HepG2 (cell line): ENCODE measurements at regions not wholly inside any gene's neighbourhood (a gene's known extent, or its start where the extent isn't known, plus 50 kb on each side); places are given as distances from the start of the nearest gene placed in this dataset.

Experiments
- ATAC-seq: fragments of 200-7000 bp; cut with Tn5 transposase; 3 replicates; pipeline ENCODE4 v1.9.1; 2020; ENCODE audit warnings: mild to moderate bottlenecking, moderate library complexity
- BruUV-seq: library from RNA; stranded (reverse); fragments of 400-500 nt; replicated peaks from 2 replicates; lab custom pipeline; 2021; lab: Mats Ljungman, UMichigan
- CTCF ChIA-PET: fragments of 300-600 bp; formaldehyde crosslinking; extraction: SDS; loops from one replicate; lab custom pipeline; 2021; ENCODE audit warnings: low total read pairs, inconsistent platforms, low intra/inter-chr PET ratio; lab: Yijun Ruan, JAX
- POLR2A ChIA-PET: fragments of 350-600 bp; sonication (Branson Sonifier 250); formaldehyde crosslinking; loops from one replicate; lab custom pipeline; 2020; ENCODE audit warnings: antibody characterized with exemption, inconsistent platforms; lab: Yijun Ruan, JAX
- DNase-seq: peaks from one replicate; pipeline ENCODE4 v3.0.0-alpha.2; 2015; ENCODE audit warnings: low spot score
- FAIRE-seq: peaks from 3 replicates; lab custom pipeline; 2011; peaks lifted over from hg19 to GRCh38; lab: Jason Lieb, UNC
- H2AFZ ChIP-seq: one replicate; pipeline ENCODE4 v1.6.1; 2011; ENCODE audit warnings: low read length, inconsistent platforms
- H3K27ac ChIP-seq: fragments of 300-600 bp; 3 replicates; pipeline ENCODE4 v1.8.0; 2011; ENCODE audit warnings: mixed run types, mild to moderate bottlenecking, mixed read lengths, low read length, inconsistent platforms; ENCODE audit not compliant: insufficient read depth; ENCODE audit errors: extremely low read length
- H3K27me3 ChIP-seq, 2 experiments: fragments of 200-600 bp in 1 of 2; 2 replicates in 1 of 2; 3 replicates in 1 of 2; pipeline versions ENCODE4 v1.6.0 to v1.8.0; 2011; ENCODE audit warnings: low read length in 2 of 2, mild to moderate bottlenecking in 2 of 2, moderate library complexity in 2 of 2, inconsistent platforms in 1 of 2; ENCODE audit not compliant: insufficient read depth in 2 of 2, control insufficient read depth in 1 of 2
- H3K36me3 ChIP-seq, 2 experiments: fragments of 200-600 bp in 1 of 2; replicated peaks in 1 of 2; 2 replicates in 1 of 2; 3 replicates in 1 of 2; pipeline versions ENCODE4 v1.5.1 to v1.8.0; 2011; ENCODE audit warnings: low read length in 2 of 2, inconsistent platforms in 1 of 2; ENCODE audit not compliant: insufficient read depth in 2 of 2, control insufficient read depth in 1 of 2
- H3K4me1 ChIP-seq: 2 replicates; pipeline ENCODE4 v1.5.1; 2012; ENCODE audit warnings: low read length, inconsistent platforms; ENCODE audit not compliant: insufficient read depth
- H3K4me2 ChIP-seq: 2 replicates; pipeline ENCODE4 v1.6.0; 2011; ENCODE audit warnings: low read depth, low read length, inconsistent platforms
- H3K4me3 ChIP-seq, 3 experiments: fragments of 200-600 bp in 1 of 3; sonication (generic), shearing (Covaris generic) in 1 of 3; replicated peaks in 1 of 3; 2 replicates each; pipeline ENCODE4 v1.5.1; 2011 to 2016; ENCODE audit warnings: low read length in 3 of 3, inconsistent platforms in 2 of 3, low read depth in 2 of 3, mild to moderate bottlenecking in 2 of 3, control low read depth in 1 of 3, mixed read lengths in 1 of 3; ENCODE audit not compliant: insufficient read depth in 1 of 3
- H3K79me2 ChIP-seq: one replicate; pipeline ENCODE4 v1.6.1; 2011; ENCODE audit warnings: low read length, inconsistent platforms; ENCODE audit not compliant: insufficient read depth
- H3K9ac ChIP-seq: 2 replicates; pipeline ENCODE4 v1.6.0; 2011; ENCODE audit warnings: mild to moderate bottlenecking, low read depth, low read length, inconsistent platforms; ENCODE audit not compliant: insufficient read depth
- H3K9me3 ChIP-seq: 2 replicates; pipeline ENCODE4 v1.5.1; 2012; ENCODE audit warnings: mild to moderate bottlenecking, low read length
- H4K20me1 ChIP-seq: 2 replicates; pipeline ENCODE4 v1.6.0; 2011; ENCODE audit warnings: inconsistent platforms, mild to moderate bottlenecking, low read length, moderate library complexity; ENCODE audit not compliant: insufficient read depth
- CBX5 ChIP-seq: sonication (generic); formaldehyde crosslinking; IDR thresholded peaks from 2 replicates; pipeline ENCODE4 v1.4.0; 2020; ENCODE audit warnings: missing genetic modification reagents, borderline replicate concordance
- ELF1 ChIP-seq: sonication (generic); formaldehyde crosslinking; IDR thresholded peaks from 2 replicates; pipeline ENCODE4 v1.4.0; 2020; ENCODE audit warnings: missing genetic modification reagents
- ELF4 ChIP-seq: sonication (generic); formaldehyde crosslinking; IDR thresholded peaks from 2 replicates; pipeline ENCODE4 v1.5.0; 2020; ENCODE audit warnings: missing genetic modification reagents, mild to moderate bottlenecking, moderate library complexity, borderline replicate concordance
- IKZF4 ChIP-seq: sonication (generic); formaldehyde crosslinking; IDR thresholded peaks from 2 replicates; pipeline ENCODE4 v1.5.1; 2020; ENCODE audit warnings: borderline replicate concordance, mild to moderate bottlenecking, low read depth, missing genetic modification reagents; ENCODE audit errors: not compliant biosample characterization
- NFE2 ChIP-seq: sonication (generic); formaldehyde crosslinking; IDR thresholded peaks from 2 replicates; pipeline ENCODE4 v1.4.0; 2020; ENCODE audit warnings: missing genetic modification reagents
- NR1H2 ChIP-seq: sonication (generic); formaldehyde crosslinking; IDR thresholded peaks from 2 replicates; pipeline ENCODE4 v1.8.1; 2022; ENCODE audit warnings: low read depth, missing genetic modification reagents, borderline replicate concordance
- PHF5A ChIP-seq: IDR thresholded peaks from one replicate; pipeline ENCODE4 v1.6.1; 2018; ENCODE audit warnings: low read depth, missing genetic modification reagents; ENCODE audit not compliant: unreplicated experiment
- ZBTB20 ChIP-seq: sonication (generic); formaldehyde crosslinking; IDR thresholded peaks from 2 replicates; pipeline ENCODE4 v1.8.1; 2023; ENCODE audit warnings: missing genetic modification reagents, low read depth, mild to moderate bottlenecking, borderline replicate concordance
- ZFY ChIP-seq: sonication (generic); formaldehyde crosslinking; IDR thresholded peaks from 2 replicates; pipeline ENCODE4 v1.4.0; 2020; ENCODE audit warnings: missing genetic modification reagents
- ZNF33A ChIP-seq: sonication (generic); formaldehyde crosslinking; IDR thresholded peaks from 2 replicates; pipeline ENCODE4 v1.5.1; 2020; ENCODE audit warnings: missing genetic modification reagents, mild to moderate bottlenecking, moderate library complexity, borderline replicate concordance
- ZNF350 ChIP-seq: sonication (generic); formaldehyde crosslinking; IDR thresholded peaks from 2 replicates; pipeline ENCODE4 v1.4.0; 2020; ENCODE audit warnings: mild to moderate bottlenecking, low read depth, missing genetic modification reagents, borderline replicate concordance
- ZNF460 ChIP-seq: sonication (generic); formaldehyde crosslinking; IDR thresholded peaks from 2 replicates; pipeline ENCODE4 v1.5.1; 2020; ENCODE audit warnings: missing genetic modification reagents, mild to moderate bottlenecking, borderline replicate concordance
- ZNF530 ChIP-seq: sonication (generic); formaldehyde crosslinking; IDR thresholded peaks from 2 replicates; pipeline ENCODE4 v1.5.0; 2020; ENCODE audit warnings: low read depth, mild to moderate bottlenecking, missing genetic modification reagents
- ZNF572 ChIP-seq: sonication (generic); formaldehyde crosslinking; IDR thresholded peaks from 2 replicates; pipeline ENCODE4 v1.5.1; 2020; ENCODE audit warnings: mild to moderate bottlenecking, missing genetic modification reagents
- ZNF607 ChIP-seq: sonication (generic); formaldehyde crosslinking; IDR thresholded peaks from 2 replicates; pipeline ENCODE4 v1.5.1; 2020; ENCODE audit warnings: missing genetic modification reagents, mild to moderate bottlenecking, borderline replicate concordance
- ZNF780A ChIP-seq: sonication (generic); formaldehyde crosslinking; IDR thresholded peaks from 2 replicates; pipeline ENCODE4 v1.8.0; 2022; ENCODE audit warnings: mild to moderate bottlenecking, missing genetic modification reagents, moderate library complexity
- ZNF782 ChIP-seq: sonication (generic); formaldehyde crosslinking; IDR thresholded peaks from 2 replicates; pipeline ENCODE4 v1.4.0; 2020; ENCODE audit warnings: missing genetic modification reagents, mild to moderate bottlenecking, borderline replicate concordance
- in situ Hi-C: cut with HindIII; loops from 2 replicates; pipeline ENCODE4 v1.10.0; 2017; ENCODE audit warnings: low pct_unique_long_range_greater_than_20kb; ENCODE audit not compliant: extremely low pct_ligation_motif_present
- intact Hi-C: fragments of 100-400 bp; cut with micrococcal nuclease; formaldehyde crosslinking; loops from one replicate; pipeline ENCODE4 v1.10.0; 2022; ENCODE audit not compliant: unreplicated experiment

DNA sequence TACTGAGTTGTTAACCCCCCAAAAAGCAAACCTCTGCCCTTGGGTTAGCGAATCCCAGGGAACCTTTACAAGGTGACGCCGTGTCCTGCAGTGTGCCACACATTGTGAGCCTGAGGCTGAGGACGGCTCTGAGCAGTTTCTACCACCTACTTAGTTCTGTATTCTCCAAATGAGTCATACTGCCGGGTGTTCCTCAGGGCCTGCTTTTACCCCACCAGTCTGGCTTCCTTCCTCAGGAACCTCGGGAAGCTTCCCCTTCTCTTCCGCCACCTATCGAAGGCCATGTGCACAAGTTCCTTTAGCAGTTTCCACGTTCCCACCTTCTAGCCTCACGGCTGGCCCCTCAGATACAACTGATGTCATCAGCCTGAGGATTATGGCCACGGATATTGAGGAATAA is 384.0 kb upstream of the TPM1 start (continued):
- TF ChIP-seq ZNF607 (no peak), ELF4 (CRISPR knock-in tag) (no peak), IKZF4 (no peak)

- intact Hi-C loops, result no loop called here
- H3K79me2 ChIP-seq, result no peaks in the 10 kb centered on the region
- ATAC-seq (no peak), DNase-seq (no peak), FAIRE-seq (no peak)
- no peak overlapping the region for H3K4me2 ChIP-seq
- no peaks in the 10 kb centered on the region for H4K20me1 ChIP-seq
- H3K4me3 ChIP-seq, result no peak overlapping the region
- peaks cover 20% of the 10 kb centered on the region for H3K4me1 ChIP-seq
- no peak overlapping the region for H3K9ac ChIP-seq
- in situ Hi-C loops, result no loop called here
- H3K27ac ChIP-seq, result no peak overlapping the region
- H3K27me3 ChIP-seq, result no peaks in the 10 kb centered on the region
- BruUV-seq, result no TSS peak
- peaks cover 0 to 4% of the 10 kb centered on the region in 2 experiments; a peak in 1 of 5 replicates for H3K36me3 ChIP-seq
- H2AFZ ChIP-seq, result no peak overlapping the region
- TF ChIP-seq ZBTB20 (CRISPR knock-in tag), result no peak
- no peak for TF ChIP-seq ZFY (CRISPR knock-in tag)
- TF ChIP-seq ZNF530 (CRISPR knock-in tag), result no peak
- TF ChIP-seq NR1H2 (CRISPR knock-in tag), result no peak
- TF ChIP-seq ELF1 (CRISPR knock-in tag), result no peak
- no peak for TF ChIP-seq ZNF607
- no peak for TF ChIP-seq ZNF572 (CRISPR knock-in tag)
- TF ChIP-seq PHF5A (CRISPR knock-in tag), result no peak
- no peak for TF ChIP-seq ZNF780A
- no peak for TF ChIP-seq ZNF33A (CRISPR knock-in tag)
- no peak for TF ChIP-seq CBX5 (CRISPR knock-in tag)
- no peak for TF ChIP-seq ZNF782 (CRISPR knock-in tag)
- TF ChIP-seq NFE2 (CRISPR knock-in tag), result no peak
- TF ChIP-seq ZNF350, result no peak
- TF ChIP-seq ZNF460 (CRISPR knock-in tag), result no peak
- CTCF ChIA-PET, result no interaction called here
- H3K9me3 ChIP-seq, result no peaks in the 10 kb centered on the region
- POLR2A ChIA-PET, result no interaction called here
Observed at GRCh38 chr15:62663547-62663946, 379.0 kb upstream of the TPM1 start.
